ENCODE measurements at regions not wholly inside any gene's neighbourhood (a gene's known extent, or its start where the extent isn't known, plus 50 kb on each side); places are given as distances from the start of the nearest gene placed in this dataset.

DNA sequence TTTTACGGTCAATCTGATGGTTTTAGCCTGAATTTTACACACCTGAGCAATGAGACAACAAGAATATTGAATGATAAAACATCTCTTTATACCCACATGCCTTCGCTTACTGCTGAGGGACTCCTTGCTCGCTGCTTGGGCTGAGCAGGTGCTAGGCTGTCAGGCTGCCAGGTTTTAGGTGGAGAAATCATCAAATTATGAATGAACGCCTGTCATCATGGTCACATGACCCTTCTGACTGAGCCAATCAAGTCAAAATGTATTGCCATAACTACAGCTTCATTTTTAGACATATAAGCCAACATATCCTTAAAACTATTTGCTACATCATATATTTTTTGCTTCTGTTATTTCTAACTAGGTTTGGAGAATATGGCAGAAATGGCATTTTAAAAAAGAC lies 274.0 kb downstream of the LNPK start:
- TF ChIP-seq ELF4 (IDR thresholded peaks at IDR 0.05), result no peak
- no peak for TF ChIP-seq ARNT (IDR thresholded peaks at IDR 0.05)
